ENCODE measurements at regions not wholly inside any gene's neighbourhood (a gene's known extent, or its start where the extent isn't known, plus 50 kb on each side); places are given as distances from the start of the nearest gene placed in this dataset.

DNA sequence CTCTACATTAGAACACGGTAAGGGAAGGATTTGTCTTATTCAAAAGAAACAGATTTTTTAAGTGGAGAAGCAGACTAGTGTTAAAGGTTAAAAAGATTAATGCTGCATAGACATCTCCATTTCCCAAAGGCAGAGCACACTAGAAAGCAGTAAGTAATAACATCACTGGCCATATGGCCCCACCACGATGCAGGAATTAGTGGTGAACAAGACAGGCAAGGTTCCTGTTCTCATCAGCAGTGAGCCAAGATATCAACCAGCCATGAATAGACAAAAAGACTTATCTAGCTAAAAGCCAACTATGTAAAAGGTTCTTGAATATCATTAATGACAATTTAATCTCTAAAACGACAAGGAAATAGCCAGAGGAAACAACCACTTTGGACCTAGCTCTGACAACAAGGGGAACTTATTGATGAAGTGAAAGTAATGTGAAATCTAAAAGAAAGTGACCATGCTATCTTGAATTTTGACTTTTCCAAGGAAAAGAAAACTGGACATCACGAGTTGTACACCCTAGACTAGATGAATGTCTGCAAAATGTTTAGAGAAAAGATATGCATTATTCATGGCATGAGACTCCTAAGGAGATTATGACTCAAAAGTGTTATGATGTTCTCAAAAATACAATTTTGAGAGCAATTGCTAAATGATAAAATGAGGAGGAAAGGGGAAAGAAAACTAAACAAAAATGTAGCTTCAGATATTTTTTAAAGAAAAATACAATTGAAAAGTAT lies 157.9 kb upstream of the STXBP5 start:
- H3K4me3 ChIP-seq: no peak overlapping the region
- DNase-seq: no peak
- no peak overlapping the region for H3K27ac ChIP-seq
- 36 to 43% methylated on average over 4 of the region's 4 CpGs for WGBS, 2 donors
- H3K4me1 ChIP-seq: no peaks in the 10 kb centered on the region
- intact Hi-C loops (cut with DNase I): no loop called here
- TF ChIP-seq POLR2A (IDR thresholded peaks at IDR 0.05): no peak
- TF ChIP-seq, protein P1, sequence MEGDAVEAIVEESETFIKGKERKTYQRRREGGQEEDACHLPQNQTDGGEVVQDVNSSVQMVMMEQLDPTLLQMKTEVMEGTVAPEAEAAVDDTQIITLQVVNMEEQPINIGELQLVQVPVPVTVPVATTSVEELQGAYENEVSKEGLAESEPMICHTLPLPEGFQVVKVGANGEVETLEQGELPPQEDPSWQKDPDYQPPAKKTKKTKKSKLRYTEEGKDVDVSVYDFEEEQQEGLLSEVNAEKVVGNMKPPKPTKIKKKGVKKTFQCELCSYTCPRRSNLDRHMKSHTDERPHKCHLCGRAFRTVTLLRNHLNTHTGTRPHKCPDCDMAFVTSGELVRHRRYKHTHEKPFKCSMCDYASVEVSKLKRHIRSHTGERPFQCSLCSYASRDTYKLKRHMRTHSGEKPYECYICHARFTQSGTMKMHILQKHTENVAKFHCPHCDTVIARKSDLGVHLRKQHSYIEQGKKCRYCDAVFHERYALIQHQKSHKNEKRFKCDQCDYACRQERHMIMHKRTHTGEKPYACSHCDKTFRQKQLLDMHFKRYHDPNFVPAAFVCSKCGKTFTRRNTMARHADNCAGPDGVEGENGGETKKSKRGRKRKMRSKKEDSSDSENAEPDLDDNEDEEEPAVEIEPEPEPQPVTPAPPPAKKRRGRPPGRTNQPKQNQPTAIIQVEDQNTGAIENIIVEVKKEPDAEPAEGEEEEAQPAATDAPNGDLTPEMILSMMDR (IDR thresholded peaks at IDR 0.05): no peak
- no peaks in the 10 kb centered on the region for H3K27me3 ChIP-seq
- no peaks in the 10 kb centered on the region for H3K36me3 ChIP-seq
- H3K9me3 ChIP-seq: peaks cover 0 to 9% (median 5%) of the 10 kb centered on the region in 3 donors

DNA sequence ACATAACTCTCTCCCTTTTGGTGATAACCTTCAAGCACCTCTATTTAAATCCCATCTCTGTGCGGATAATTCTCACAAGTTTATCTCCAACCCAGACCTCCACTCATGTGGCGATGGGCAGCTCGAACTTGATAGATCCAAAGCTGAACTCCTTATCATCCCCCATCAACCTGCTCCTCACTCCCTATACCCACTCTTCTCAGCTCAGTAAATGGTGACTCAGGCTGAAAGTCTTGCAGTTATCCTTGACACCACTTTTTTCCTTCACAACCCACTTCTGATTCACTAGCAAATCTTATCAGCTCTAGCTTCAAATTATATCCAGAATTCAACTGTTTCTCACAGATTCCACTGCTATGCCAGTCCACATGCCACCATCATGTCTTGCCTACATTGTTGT lies 155.3 kb upstream of the STXBP5 start:
- Histone ChIP-seq H3K4me3 (no peak overlapping the region), H3K27me3 (no peaks in the 10 kb centered on the region), H3K9me3 (peaks cover 0 to 3% (median 3%) of the 10 kb centered on the region in 3 donors), H3K27ac (no peak overlapping the region), H3K36me3 (no peaks in the 10 kb centered on the region), H3K4me1 (no peaks in the 10 kb centered on the region)
- no peak for TF ChIP-seq POLR2A (IDR thresholded peaks at IDR 0.05)
- TF ChIP-seq, protein P1 (IDR thresholded peaks at IDR 0.05): no peak
- 88 to 91% methylated on average over 3 of the region's 3 CpGs for WGBS, 2 donors
- intact Hi-C loops (cut with DNase I): no loop called here
- DNase-seq: no peak

DNA sequence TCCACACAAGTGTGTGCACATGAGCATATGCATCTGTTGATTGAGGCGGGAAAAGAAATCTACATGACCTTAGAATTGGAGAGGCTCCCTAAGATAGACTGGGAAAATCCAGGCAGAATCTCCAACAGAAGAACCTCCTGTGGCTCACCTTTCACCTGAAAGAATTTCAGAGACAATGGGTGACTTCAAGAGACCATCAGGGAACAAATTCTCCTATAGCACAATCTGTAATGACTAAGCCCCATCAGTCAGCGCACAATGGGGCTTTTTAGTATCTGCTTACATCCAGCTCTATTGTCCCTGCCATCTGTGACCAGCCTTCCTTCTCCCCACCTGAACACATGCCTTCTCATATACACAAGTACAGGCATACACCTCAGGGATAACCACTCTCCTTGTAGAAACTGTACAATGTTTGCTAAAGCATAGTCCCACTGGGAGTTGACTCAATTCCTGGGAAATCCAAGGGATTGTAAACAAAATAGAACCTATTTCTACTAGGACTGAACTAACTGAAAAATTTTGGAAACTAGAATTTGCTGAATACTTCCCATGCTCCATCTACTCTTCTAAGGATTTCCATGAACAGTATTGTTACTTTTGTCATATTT lies 150.8 kb upstream of the STXBP5 start:
- Histone ChIP-seq H3K4me1 (no peaks in the 10 kb centered on the region), H3K4me3 (no peak overlapping the region), H3K9me3 (no peaks in the 10 kb centered on the region), H3K27me3 (no peaks in the 10 kb centered on the region), H3K36me3 (no peaks in the 10 kb centered on the region), H3K27ac (no peak overlapping the region)
- intact Hi-C loops (cut with DNase I): no loop called here
- TF ChIP-seq POLR2A (IDR thresholded peaks at IDR 0.05): no peak
- TF ChIP-seq, protein P1 (IDR thresholded peaks at IDR 0.05): no peak
- DNase-seq: no peak
- 81 to 100% methylated on average over 2 of the region's 2 CpGs for WGBS, 2 donors

DNA sequence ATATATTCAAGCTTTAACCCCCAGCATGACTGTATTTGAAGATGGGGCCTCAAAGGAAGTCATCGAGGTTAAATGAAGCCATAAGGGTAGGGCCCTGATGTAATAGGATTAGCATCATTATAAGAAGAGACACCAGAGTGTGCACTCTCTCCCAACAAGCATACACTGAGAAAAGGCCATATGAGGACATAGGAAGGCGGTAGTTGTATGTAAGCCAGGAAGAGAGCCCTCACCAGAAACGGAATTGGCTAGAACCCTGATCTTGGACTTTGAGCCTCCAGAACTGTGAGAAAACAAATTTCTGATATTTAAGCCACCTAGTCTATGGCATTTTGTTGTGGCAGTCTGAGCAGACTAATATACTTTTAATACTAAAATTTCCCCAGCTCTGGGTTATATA lies 150.1 kb upstream of the STXBP5 start:
- Histone ChIP-seq H3K9me3 (no peaks in the 10 kb centered on the region), H3K27ac (no peak overlapping the region), H3K4me1 (no peaks in the 10 kb centered on the region), H3K4me3 (no peak overlapping the region), H3K36me3 (no peaks in the 10 kb centered on the region), H3K27me3 (no peaks in the 10 kb centered on the region)
- TF ChIP-seq, protein P1 (IDR thresholded peaks at IDR 0.05): no peak
- TF ChIP-seq POLR2A (IDR thresholded peaks at IDR 0.05): no peak
- no peak for DNase-seq
- WGBS, 2 donors: 75 to 86% methylated on average over 3 of the region's 3 CpGs
- intact Hi-C loops (cut with DNase I): no loop called here

DNA sequence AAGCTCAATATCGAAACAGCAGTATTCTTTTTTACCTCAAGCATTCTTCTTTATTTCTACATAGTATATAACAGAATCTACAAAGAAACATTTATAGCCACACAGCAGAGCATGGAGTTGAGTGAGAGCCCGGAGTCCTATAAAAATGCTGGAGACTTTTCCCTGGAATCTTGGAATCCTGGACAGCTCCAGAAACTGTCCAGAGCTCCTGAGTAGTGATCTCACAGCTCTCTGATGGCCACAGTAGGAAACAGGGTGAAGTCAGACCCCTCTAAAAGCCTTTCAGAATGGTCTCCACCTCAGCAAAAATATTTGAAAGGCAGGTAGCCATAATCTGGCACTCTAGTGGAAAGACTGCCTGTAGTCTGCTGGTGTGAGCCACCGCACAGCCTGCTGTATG lies 149.3 kb upstream of the STXBP5 start:
- no peaks in the 10 kb centered on the region for H3K27me3 ChIP-seq
- no peak for DNase-seq
- no peaks in the 10 kb centered on the region for H3K4me1 ChIP-seq
- no peaks in the 10 kb centered on the region for H3K36me3 ChIP-seq
- intact Hi-C loops (cut with DNase I): no loop called here
- 75 to 80% methylated on average over 3 of the region's 3 CpGs for WGBS, 2 donors
- H3K27ac ChIP-seq: no peak overlapping the region
- TF ChIP-seq, protein P1 (IDR thresholded peaks at IDR 0.05): no peak
- TF ChIP-seq POLR2A (IDR thresholded peaks at IDR 0.05): no peak
- no peaks in the 10 kb centered on the region for H3K9me3 ChIP-seq
- H3K4me3 ChIP-seq: no peak overlapping the region

Measured in esophagus squamous epithelium (tissue), 5 donors.